GM21619 (cell line): ENCODE measurements at regions not wholly inside any gene's neighbourhood (a gene's known extent, or its start where the extent isn't known, plus 50 kb on each side); places are given as distances from the start of the nearest gene placed in this dataset.

Experiments used
- ATAC-seq: cut with Tn5 transposase; IDR thresholded peaks from one replicate; pipeline ENCODE4 v1.9.1; 2021; ENCODE audit not compliant: unreplicated experiment

DNA sequence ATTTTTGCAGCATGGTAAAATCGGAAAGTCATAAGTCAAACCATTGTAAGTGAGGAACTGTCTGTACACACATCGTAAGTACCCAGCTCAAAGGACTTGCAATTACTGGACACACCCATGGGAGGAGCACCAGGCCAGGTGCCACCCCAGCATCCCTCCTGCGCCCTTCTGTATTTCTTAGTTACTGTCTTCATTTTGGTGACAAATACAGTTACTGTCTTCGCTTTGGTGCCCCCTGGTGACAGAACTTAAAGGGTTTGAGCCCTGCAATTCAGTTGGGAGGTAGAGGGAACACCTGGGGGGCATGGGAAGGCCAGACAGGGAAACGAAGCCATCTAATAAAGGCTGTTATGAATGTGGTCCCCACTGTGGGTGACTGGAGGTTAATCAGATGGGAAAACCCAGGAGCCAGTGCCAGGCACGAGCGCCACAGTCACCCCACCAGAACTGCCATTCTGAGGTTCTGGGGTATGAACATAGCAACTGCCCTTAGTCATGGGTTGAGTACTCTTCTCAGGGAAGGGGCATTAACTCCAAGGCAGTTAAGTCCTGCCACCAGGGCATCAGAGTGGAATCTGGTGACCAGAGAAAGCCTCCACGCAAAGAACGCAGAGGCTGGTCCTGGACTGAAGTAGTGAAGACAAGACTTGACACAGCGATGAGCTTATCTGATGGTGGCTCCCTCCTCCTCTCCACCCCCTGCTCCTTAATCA lies 612.9 kb downstream of the PTPRU start:
- ATAC-seq: no peak

- ATAC-seq: no peak
Observed at GRCh38 chr1:29845910-29846309, 609.6 kb downstream of the PTPRU start.

DNA sequence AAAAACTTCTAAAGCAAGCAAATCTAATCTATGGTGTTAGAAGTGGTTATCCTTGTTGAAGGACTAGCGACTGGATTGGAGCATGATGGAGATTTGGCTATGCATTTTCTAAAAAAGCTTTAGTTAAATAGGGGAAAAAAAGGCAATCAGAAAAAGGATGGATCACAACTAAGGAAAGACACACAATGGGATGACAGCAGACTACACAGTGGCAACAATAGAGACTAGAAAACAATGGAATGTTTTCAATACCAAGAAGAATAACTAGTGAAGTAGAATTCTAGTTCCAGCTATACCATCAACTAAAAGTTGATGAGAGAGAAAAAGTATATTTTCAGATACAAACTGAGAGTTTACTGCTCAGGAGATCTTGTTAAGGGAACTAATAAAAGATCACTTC lies 605.8 kb downstream of the PTPRU start:
- ATAC-seq: no peak

- ATAC-seq: no peak
Observed at GRCh38 chr1:29839726-29840125, 603.4 kb downstream of the PTPRU start.

DNA sequence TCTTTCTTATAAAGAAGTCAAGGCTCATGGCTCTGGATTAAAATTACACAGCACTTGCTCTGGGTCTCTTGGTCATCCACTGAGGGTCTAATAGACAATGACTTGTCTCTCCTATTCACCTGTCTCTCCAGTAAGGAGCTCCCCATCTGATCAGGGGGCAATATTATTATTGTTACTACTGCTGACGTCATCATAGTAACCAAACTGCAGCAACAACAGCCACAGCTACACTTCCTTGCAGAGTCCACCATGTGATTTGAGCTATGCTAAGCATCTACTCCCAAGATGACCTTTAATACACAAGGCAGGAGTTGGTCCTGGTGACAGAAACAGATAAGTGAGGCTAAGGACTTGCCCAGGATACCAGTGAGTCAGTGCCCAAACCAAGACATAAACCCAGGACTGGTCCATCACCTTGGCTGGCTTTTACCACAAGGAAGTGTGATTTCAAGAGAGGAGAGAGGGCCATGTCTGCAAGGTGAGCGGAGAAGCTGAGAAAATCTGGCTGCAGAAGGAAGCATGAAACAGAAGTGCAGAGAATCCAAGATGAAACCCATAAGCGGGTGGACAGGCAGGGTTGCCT lies 602.5 kb downstream of the PTPRU start:
- ATAC-seq: no peak

- no peak for ATAC-seq
Observed at GRCh38 chr1:29836651-29837646, 600.6 kb downstream of the PTPRU start.

GRCh38 chr1:29835874-29836273 lies 599.6 kb downstream of the PTPRU start:
- ATAC-seq: no peak

- no peak for ATAC-seq
Observed at GRCh38 chr1:29835406-29835805, 599.1 kb downstream of the PTPRU start.

DNA sequence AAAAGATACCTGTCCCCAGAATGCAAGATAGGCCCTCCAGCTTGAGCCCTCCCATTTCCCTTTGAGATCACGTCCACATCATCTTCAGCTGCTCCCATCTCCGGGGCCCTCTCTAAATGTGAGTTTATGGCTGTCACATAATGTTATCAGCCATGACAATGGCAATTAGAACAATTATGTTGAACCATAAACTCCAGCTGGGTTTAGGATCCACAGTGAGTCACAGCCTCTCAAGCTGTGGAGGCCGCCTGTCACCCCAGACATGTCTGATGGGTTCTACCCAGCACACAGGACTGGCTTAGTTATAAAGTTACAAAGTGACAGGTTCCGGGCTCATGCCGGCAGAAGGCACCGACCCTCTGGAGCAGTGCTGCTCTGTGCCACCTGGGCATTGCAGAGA lies 597.3 kb downstream of the PTPRU start:
- ATAC-seq: no peak

GRCh38 chr1:29832936-29833335 lies 596.6 kb downstream of the PTPRU start:
- no peak for ATAC-seq

DNA sequence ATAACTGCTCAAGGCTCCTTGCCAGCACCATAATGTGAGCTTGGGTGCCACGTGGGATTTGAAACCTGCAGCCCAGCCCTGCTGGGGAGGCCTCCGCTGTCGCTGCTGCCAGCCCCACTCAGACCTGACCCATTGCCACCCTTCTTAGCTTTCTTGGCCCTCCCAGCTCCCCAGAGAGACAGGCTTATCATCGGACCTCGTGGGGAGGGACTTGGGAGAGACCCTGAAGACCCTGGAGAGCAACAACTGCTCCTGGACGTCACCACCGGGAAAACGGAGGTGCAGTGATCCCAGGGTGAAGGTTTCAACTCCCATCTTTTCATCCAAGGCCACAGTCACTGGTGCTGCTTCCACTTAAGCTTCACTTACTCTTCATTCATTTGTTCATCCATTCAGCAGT lies 596.1 kb downstream of the PTPRU start:
- no peak for ATAC-seq

GRCh38 chr1:29831500-29832117 lies 595.3 kb downstream of the PTPRU start:
- ATAC-seq: no peak

GRCh38 chr1:29830916-29831315 lies 594.6 kb downstream of the PTPRU start:
- ATAC-seq: no peak

GRCh38 chr1:29830383-29830782 lies 594.1 kb downstream of the PTPRU start:
- ATAC-seq: no peak

DNA sequence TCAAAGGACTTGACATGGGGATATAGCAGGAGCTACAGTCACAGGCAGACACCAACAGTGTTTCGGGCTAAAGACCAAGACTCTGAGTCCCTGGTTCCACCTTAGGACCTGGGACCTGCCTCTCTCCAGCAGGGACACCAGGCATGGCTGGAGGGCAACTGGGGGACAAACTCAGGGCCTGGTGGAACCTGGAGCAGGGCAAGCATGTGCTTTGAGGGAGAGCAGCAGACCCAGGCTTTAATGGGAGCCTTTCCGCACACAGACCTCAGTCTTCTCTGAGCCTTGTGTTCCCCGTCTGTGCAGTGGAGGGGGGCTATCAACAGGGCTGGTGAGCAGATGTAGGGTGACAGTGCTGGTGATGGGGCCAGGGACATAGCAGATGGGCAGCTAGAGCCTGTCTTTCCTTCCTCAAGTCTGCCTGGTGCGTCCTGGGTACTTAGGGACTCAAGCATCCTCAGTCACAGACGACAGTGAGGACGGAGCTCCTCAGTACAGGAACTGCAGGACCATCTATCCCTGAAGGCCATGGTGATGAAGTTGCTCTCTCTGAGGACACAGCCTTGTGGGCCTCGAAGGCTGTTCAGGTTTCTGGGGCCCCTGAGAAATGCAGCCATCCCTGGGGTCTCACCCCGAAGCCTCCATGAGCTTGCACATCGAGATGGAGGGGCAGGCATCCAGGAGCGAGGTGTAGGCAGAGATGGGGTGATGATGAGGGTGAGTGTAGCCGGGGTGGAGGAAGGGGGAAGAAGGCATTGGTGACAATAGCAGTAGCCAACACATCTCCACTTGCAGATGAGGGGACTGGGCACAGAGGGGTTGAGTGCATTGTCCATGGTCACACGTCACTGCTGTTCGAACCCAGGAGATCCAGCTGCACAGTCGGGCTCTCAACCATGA lies 593.4 kb downstream of the PTPRU start:
- no peak for ATAC-seq

DNA sequence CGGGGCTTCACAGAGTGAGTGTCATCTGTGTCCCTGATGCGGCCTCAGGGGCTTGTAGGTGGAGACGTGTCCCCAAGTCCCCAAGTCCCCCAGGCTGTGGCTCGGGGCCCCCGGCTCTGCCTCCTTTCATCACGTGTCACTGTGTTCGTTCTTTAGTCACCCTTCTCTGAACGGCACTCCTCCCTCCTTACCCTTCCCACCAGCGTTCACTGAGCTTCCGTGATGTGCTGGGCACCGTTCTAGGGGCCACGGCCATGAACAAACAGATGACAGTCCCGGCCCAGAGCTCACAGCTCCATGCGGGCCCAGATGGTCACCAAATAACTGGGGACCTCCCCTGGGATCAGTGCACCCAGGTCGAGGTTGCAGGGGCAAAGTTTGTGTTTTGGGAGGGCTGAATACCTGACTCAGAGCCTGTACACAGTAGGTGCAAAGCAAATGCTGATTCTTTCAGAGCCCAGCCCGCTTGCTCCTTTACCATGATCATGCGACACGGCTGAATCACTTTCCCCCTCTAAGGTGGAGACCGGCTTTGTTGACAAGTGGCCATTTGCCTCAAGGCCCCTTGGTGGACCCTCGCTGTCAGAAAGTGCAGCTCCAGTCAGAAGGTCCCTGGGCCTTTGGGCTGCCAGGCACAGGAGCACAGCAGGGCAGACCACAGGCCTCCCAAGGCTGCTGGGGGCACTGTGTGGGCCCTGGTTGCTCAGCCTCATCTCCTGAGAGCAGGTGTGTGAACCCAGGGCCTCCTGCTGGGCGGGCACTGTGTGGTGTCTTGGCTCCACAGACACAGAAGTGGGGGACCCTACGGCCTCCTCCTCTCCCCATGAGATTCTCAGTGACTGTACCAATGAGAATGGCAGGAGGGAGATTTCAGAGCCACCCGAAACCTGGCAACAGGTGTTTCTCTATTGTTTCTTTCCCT lies 592.5 kb downstream of the PTPRU start:
- no peak for ATAC-seq

DNA sequence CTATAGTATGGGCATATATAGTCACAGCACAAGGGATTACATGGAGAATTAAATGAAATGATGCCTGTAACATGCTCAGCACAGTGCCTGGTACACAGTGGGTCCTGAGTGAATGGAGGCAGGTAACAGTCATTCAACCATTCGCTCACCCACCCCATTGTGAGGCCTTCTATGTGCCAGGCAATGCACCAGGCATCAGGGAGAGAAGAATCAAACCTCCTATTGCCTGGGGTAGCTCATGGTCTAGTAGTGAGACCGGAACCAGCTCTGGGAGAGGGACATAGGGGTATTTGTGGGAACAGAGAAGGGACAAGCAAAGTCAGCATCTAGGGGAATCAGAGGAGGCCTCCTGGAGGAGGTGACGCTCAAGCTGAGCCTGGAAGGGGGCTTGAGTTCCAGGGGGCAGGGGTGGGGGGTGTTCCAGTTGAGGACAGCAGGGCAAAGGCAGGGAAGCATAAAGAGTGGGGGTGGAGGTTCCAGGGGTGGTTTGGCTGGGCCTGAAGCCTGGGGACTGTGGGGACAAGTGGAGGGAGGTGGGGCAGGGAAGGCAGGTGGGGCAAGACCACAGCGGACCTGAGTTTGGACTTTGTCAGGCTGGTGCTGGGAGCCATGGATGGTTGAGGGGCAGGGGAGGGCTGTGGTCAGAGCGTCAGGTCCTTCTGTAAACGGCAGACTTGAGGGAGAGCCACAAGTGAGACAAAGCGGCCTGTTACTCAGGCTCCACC lies 591.6 kb downstream of the PTPRU start:
- no peak for ATAC-seq

GRCh38 chr1:29827237-29827750 lies 591.0 kb downstream of the PTPRU start:
- no peak for ATAC-seq
